DMS 273 (cell line): ENCODE measurements at regions not wholly inside any gene's neighbourhood (a gene's known extent, or its start where the extent isn't known, plus 50 kb on each side); places are given as distances from the start of the nearest gene placed in this dataset.
"Not testable (repeated sequence)": the region's sequence is repeated elsewhere in the genome, so short reads cannot be mapped to it uniquely, and the experiment has no call there.

Source experiments
- DNase-seq: peaks from one replicate; lab custom pipeline; 2025; ENCODE audit not compliant: unreplicated experiment; lab: John Stamatoyannopoulos, UW

- no peak for DNase-seq
Measured at GRCh38 chr12:46549527-46550265, 177.1 kb upstream of the SLC38A2 start.

GRCh38 chr12:46548605-46549071, 176.1 kb upstream of the SLC38A2 start:
- DNase-seq, result no peak

- no peak for DNase-seq
Measured at GRCh38 chr12:46547421-46548354, 175.1 kb upstream of the SLC38A2 start.

GRCh38 chr12:46546634-46547273, 174.2 kb upstream of the SLC38A2 start:
- no peak for DNase-seq

- DNase-seq, result not testable (repeated sequence)
Measured at GRCh38 chr12:46543378-46543795, 170.8 kb upstream of the SLC38A2 start.

GRCh38 chr12:46538976-46539375, 166.4 kb upstream of the SLC38A2 start:
- DNase-seq, result no peak

- no peak for DNase-seq
Measured at GRCh38 chr12:46537387-46537955, 164.9 kb upstream of the SLC38A2 start.

- not testable (repeated sequence) for DNase-seq
Measured at GRCh38 chr12:46536316-46536715, 163.7 kb upstream of the SLC38A2 start.

- no peak for DNase-seq
Measured at GRCh38 chr12:46535907-46536306, 163.3 kb upstream of the SLC38A2 start.

GRCh38 chr12:46535376-46535775, 162.8 kb upstream of the SLC38A2 start:
- DNase-seq, result no peak

- DNase-seq, result no peak
Measured at GRCh38 chr12:46534327-46534840, 161.8 kb upstream of the SLC38A2 start.

GRCh38 chr12:46533723-46534122, 161.2 kb upstream of the SLC38A2 start:
- no peak for DNase-seq

GRCh38 chr12:46531804-46532203, 159.2 kb upstream of the SLC38A2 start:
- DNase-seq, result no peak

GRCh38 chr12:46531059-46531785, 158.6 kb upstream of the SLC38A2 start:
- DNase-seq, result no peak

- DNase-seq, result no peak
Measured at GRCh38 chr12:46530373-46531056, 157.9 kb upstream of the SLC38A2 start.

- DNase-seq, result no peak
Measured at GRCh38 chr12:46526233-46526632, 153.7 kb upstream of the SLC38A2 start.

- peak; percentile 42 for DNase-seq
Measured at GRCh38 chr12:46524778-46525177, 152.2 kb upstream of the SLC38A2 start.

GRCh38 chr12:46523863-46524770, 151.5 kb upstream of the SLC38A2 start:
- no peak for DNase-seq

GRCh38 chr12:46523446-46523845, 150.9 kb upstream of the SLC38A2 start:
- no peak for DNase-seq
